ENCODE measurements at regions not wholly inside any gene's neighbourhood (a gene's known extent, or its start where the extent isn't known, plus 50 kb on each side); places are given as distances from the start of the nearest gene placed in this dataset.

GRCh38 chr2:120539937-120540718 lies 194.2 kb downstream of the INHBB start (continued):
- TF ChIP-seq TEF (CRISPR knock-in tag; IDR thresholded peaks at IDR 0.05) (no peak), ZBTB8A (CRISPR knock-in tag; IDR thresholded peaks at IDR 0.05; ENCODE audit: borderline replicate concordance, low read depth) (no peak), ZNF747 (CRISPR knock-in tag; IDR thresholded peaks at IDR 0.05; ENCODE audit: borderline replicate concordance) (peak; percentile 65; the same call in 1 of the 2 replicates), ATF1 (CRISPR knock-in tag; IDR thresholded peaks at IDR 0.05) (no peak), CHD2 (IDR thresholded peaks at IDR 0.05; ENCODE audit: low read depth, low read length) (no peak), ZSCAN5A (CRISPR knock-in tag; IDR thresholded peaks at IDR 0.05; ENCODE audit: borderline replicate concordance) (no peak), KDM2A (CRISPR knock-in tag; IDR thresholded peaks at IDR 0.05; ENCODE audit: borderline replicate concordance, low read depth) (peak; percentile 17), HNF4A (CRISPR knock-in tag; IDR thresholded peaks at IDR 0.05) (peak; percentile 84), ZNF674 (CRISPR knock-in tag; IDR thresholded peaks at IDR 0.05; ENCODE audit: low read depth) (no peak), ZFX (CRISPR knock-in tag; IDR thresholded peaks at IDR 0.05; ENCODE audit: low read depth) (peak; percentile 86), SIX4 (CRISPR knock-in tag; IDR thresholded peaks at IDR 0.05) (no peak), PTBP1 (IDR thresholded peaks at IDR 0.05; ENCODE audit: low read depth, low read length, poor library complexity, severe bottlenecking) (no peak), ZNF577 (CRISPR knock-in tag; IDR thresholded peaks at IDR 0.05; ENCODE audit: borderline replicate concordance, low read depth) (no peak), NFYC (CRISPR knock-in tag; IDR thresholded peaks at IDR 0.05) (no peak), ZNF598 (CRISPR knock-in tag; IDR thresholded peaks at IDR 0.05; ENCODE audit: borderline replicate concordance) (no peak), KLF12 (CRISPR knock-in tag; IDR thresholded peaks at IDR 0.05; ENCODE audit: borderline replicate concordance) (no peak; the same call in 1 of the 2 replicates), GMEB2 (CRISPR knock-in tag; IDR thresholded peaks at IDR 0.05; ENCODE audit: low read depth) (no peak), ESRRA (CRISPR knock-in tag; IDR thresholded peaks at IDR 0.05; ENCODE audit: low read depth) (peak; percentile 29; the same call in 1 of the 2 replicates), MEF2D (CRISPR knock-in tag; IDR thresholded peaks at IDR 0.05) (peak; percentile 59), NFIB (CRISPR knock-in tag; IDR thresholded peaks at IDR 0.05; ENCODE audit: borderline replicate concordance) (no peak), IRX3 (CRISPR knock-in tag; IDR thresholded peaks at IDR 0.05; ENCODE audit: borderline replicate concordance, low read depth) (no peak)
- TF ChIP-seq, protein P1, sequence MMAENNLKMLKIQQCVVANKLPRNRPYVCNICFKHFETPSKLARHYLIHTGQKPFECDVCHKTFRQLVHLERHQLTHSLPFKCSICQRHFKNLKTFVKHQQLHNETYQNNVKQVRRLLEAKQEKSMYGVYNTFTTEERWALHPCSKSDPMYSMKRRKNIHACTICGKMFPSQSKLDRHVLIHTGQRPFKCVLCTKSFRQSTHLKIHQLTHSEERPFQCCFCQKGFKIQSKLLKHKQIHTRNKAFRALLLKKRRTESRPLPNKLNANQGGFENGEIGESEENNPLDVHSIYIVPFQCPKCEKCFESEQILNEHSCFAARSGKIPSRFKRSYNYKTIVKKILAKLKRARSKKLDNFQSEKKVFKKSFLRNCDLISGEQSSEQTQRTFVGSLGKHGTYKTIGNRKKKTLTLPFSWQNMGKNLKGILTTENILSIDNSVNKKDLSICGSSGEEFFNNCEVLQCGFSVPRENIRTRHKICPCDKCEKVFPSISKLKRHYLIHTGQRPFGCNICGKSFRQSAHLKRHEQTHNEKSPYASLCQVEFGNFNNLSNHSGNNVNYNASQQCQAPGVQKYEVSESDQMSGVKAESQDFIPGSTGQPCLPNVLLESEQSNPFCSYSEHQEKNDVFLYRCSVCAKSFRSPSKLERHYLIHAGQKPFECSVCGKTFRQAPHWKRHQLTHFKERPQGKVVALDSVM (CRISPR knock-in tag; IDR thresholded peaks at IDR 0.05), result no peak
- TF ChIP-seq, protein P2, sequence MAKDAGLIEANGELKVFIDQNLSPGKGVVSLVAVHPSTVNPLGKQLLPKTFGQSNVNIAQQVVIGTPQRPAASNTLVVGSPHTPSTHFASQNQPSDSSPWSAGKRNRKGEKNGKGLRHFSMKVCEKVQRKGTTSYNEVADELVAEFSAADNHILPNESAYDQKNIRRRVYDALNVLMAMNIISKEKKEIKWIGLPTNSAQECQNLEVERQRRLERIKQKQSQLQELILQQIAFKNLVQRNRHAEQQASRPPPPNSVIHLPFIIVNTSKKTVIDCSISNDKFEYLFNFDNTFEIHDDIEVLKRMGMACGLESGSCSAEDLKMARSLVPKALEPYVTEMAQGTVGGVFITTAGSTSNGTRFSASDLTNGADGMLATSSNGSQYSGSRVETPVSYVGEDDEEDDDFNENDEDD (CRISPR knock-in tag; IDR thresholded peaks at IDR 0.05; ENCODE audit: borderline replicate concordance), result peak; percentile 67; the same call in 1 of the 2 replicates
